NOMO-1 treated with DMSO at 0.1 percent for 48 hours (cell line): ENCODE measurements at regions not wholly inside any gene's neighbourhood (a gene's known extent, or its start where the extent isn't known, plus 50 kb on each side); places are given as distances from the start of the nearest gene placed in this dataset.
"Not testable (repeated sequence)": the region's sequence is repeated elsewhere in the genome, so short reads cannot be mapped to it uniquely, and the experiment has no call there.

Source experiments
- DNase-seq: peaks from one replicate; lab custom pipeline; 2025; ENCODE audit not compliant: unreplicated experiment; lab: John Stamatoyannopoulos, UW

GRCh38 chr14:42554091-42554490 is 947.4 kb downstream of the LRFN5 start:
- no peak for DNase-seq

GRCh38 chr14:42550310-42550709 is 943.6 kb downstream of the LRFN5 start:
- DNase-seq, result no peak

GRCh38 chr14:42548349-42548748 is 941.7 kb downstream of the LRFN5 start:
- no peak for DNase-seq

GRCh38 chr14:42545636-42546035 is 939.0 kb downstream of the LRFN5 start:
- DNase-seq, result no peak

- no peak for DNase-seq
Observed at GRCh38 chr14:42541535-42542001, 934.9 kb downstream of the LRFN5 start.

- peak; percentile 37 for DNase-seq
Observed at GRCh38 chr14:42535397-42535796, 928.7 kb downstream of the LRFN5 start.

- no peak for DNase-seq
Observed at GRCh38 chr14:42533476-42533875, 926.8 kb downstream of the LRFN5 start.

GRCh38 chr14:42532194-42532593 is 925.5 kb downstream of the LRFN5 start:
- DNase-seq, result no peak

GRCh38 chr14:42527141-42527540 is 920.5 kb downstream of the LRFN5 start:
- no peak for DNase-seq

GRCh38 chr14:42523666-42524065 is 917.0 kb downstream of the LRFN5 start:
- DNase-seq, result peak; percentile 36

GRCh38 chr14:42517806-42518500 is 911.3 kb downstream of the LRFN5 start:
- DNase-seq, result peak; percentile 4

GRCh38 chr14:42513837-42514236 is 907.2 kb downstream of the LRFN5 start:
- DNase-seq, result peak; percentile 7

- DNase-seq, result no peak
Observed at GRCh38 chr14:42510071-42510470, 903.4 kb downstream of the LRFN5 start.

- no peak for DNase-seq
Observed at GRCh38 chr14:42508209-42508946, 901.7 kb downstream of the LRFN5 start.

GRCh38 chr14:42504433-42504832 is 897.8 kb downstream of the LRFN5 start:
- DNase-seq, result no peak

- DNase-seq, result no peak
Observed at GRCh38 chr14:42499137-42499536, 892.5 kb downstream of the LRFN5 start.

GRCh38 chr14:42490536-42490935 is 883.9 kb downstream of the LRFN5 start:
- DNase-seq, result no peak

GRCh38 chr14:42488965-42489364 is 882.3 kb downstream of the LRFN5 start:
- no peak for DNase-seq

GRCh38 chr14:42482345-42482971 is 875.8 kb downstream of the LRFN5 start:
- DNase-seq, result not testable (repeated sequence)

GRCh38 chr14:42481714-42482113 is 875.0 kb downstream of the LRFN5 start:
- not testable (repeated sequence) for DNase-seq

GRCh38 chr14:42480255-42480654 is 873.6 kb downstream of the LRFN5 start:
- DNase-seq, result no peak

- no peak for DNase-seq
Observed at GRCh38 chr14:42475289-42475688, 868.6 kb downstream of the LRFN5 start.
